Liver (tissue), 3 donors: ENCODE measurements at regions not wholly inside any gene's neighbourhood (a gene's known extent, or its start where the extent isn't known, plus 50 kb on each side); places are given as distances from the start of the nearest gene placed in this dataset.

Experiments
- GABPA ChIP-seq, 2 donors: IDR thresholded peaks in 1 of 2; conservative IDR thresholded peaks in 1 of 2; 2 replicates each; pipeline ENCODE4 v1.6.1; 2016; ENCODE audit warnings: antibody characterized with exemption in 2 of 2, mild to moderate bottlenecking in 1 of 2, moderate library complexity in 1 of 2
- JUND ChIP-seq, 2 donors: IDR thresholded peaks; 2 replicates each; pipeline ENCODE4 v1.6.1; 2016; ENCODE audit warnings: antibody characterized with exemption in 2 of 2
- SP1 ChIP-seq: IDR thresholded peaks from 2 replicates; pipeline ENCODE4 v1.6.1; 2018; ENCODE audit warnings: antibody characterized with exemption, mild to moderate bottlenecking
- TAF1 ChIP-seq: conservative IDR thresholded peaks from 2 replicates; pipeline ENCODE4 v1.6.1; 2016; ENCODE audit warnings: antibody characterized with exemption, mild to moderate bottlenecking
- TF ChIP-seq, protein P1 (sequence below): IDR thresholded peaks from 2 replicates; pipeline ENCODE4 v1.6.1; 2016; ENCODE audit warnings: antibody characterized with exemption
- TF ChIP-seq, protein P2 (sequence below): fragments of 150-350 bp; IDR thresholded peaks from 2 replicates; pipeline ENCODE4 v1.5.1; 2017; ENCODE audit warnings: improper control_type of control experiment, low read depth, low read length; ENCODE audit not compliant: missing input control
- donor health status: healthy.
- donor health status: healthy.

DNA sequence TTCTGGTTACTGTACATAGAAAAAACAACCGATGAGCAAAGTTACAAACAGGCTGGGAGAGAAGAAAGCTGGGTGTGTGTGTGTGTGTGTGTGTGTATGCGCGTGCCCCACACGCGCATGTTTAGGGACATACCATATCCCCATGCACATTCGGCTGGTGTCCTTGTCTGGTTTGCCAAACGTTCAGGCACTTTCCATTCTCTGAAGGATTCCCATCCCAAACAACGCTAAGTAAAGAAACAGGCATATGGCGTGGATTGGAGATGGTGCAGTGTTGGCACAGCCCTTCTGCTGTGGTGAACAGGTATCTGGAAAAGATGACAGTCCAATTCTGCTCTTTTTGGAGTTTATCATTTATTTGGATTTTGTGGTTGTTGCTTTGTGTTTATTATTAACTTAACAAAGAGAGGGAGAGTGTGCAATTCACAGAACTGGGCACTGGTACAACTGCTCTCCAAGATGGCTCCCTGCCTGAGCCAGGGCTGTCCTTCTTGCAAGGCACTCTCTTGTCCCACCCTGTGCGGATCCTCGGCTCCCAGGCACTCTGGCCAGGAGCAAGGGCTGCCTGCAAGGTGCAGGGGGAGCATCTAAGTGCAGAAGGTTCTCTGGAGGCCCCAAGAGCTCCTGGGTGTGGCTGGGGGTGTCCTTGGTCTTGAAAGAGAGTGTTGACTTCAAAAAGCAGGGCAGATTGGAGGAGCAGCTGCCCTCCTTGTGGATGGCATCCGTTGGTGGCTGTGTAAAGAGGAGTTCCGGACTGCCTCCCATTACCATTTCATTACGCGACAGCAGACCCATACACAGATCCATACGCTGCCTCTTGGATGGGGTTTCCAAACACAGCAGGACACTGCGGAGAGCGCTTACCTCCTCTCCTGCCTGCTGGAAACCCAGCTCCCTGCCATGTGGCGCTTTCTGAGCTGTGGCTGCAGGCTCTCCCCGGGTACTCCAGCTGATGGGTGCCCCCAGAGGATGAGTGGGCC, 263.1 kb downstream of the ZNF536 start:
- TF ChIP-seq, protein P1, sequence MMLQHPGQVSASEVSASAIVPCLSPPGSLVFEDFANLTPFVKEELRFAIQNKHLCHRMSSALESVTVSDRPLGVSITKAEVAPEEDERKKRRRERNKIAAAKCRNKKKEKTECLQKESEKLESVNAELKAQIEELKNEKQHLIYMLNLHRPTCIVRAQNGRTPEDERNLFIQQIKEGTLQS, result no peak
- TF ChIP-seq, protein P2, sequence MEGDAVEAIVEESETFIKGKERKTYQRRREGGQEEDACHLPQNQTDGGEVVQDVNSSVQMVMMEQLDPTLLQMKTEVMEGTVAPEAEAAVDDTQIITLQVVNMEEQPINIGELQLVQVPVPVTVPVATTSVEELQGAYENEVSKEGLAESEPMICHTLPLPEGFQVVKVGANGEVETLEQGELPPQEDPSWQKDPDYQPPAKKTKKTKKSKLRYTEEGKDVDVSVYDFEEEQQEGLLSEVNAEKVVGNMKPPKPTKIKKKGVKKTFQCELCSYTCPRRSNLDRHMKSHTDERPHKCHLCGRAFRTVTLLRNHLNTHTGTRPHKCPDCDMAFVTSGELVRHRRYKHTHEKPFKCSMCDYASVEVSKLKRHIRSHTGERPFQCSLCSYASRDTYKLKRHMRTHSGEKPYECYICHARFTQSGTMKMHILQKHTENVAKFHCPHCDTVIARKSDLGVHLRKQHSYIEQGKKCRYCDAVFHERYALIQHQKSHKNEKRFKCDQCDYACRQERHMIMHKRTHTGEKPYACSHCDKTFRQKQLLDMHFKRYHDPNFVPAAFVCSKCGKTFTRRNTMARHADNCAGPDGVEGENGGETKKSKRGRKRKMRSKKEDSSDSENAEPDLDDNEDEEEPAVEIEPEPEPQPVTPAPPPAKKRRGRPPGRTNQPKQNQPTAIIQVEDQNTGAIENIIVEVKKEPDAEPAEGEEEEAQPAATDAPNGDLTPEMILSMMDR, result no peak
- TF ChIP-seq JUND (IDR thresholded peaks at IDR 0.05), result no peak
- no peak for TF ChIP-seq TAF1
- TF ChIP-seq GABPA (IDR thresholded peaks at IDR 0.05 in 1 of 2, conservative IDR thresholded peaks at IDR 0.05 in 1 of 2), result no peak
- TF ChIP-seq SP1, result no peak
